ENCODE measurements at regions not wholly inside any gene's neighbourhood (a gene's known extent, or its start where the extent isn't known, plus 50 kb on each side); places are given as distances from the start of the nearest gene placed in this dataset.

GRCh38 chr9:126106404-126106803 is 220.2 kb upstream of the MVB12B start:
- Histone ChIP-seq H3K4me2 (no peak overlapping the region), H2AFZ (no peak overlapping the region), H3K9me3 (ENCODE audit: insufficient read depth, low read depth) (no peaks in the 10 kb centered on the region), H3K27me3 (ENCODE audit: insufficient read depth, low read depth) (peaks cover 76% of the 10 kb centered on the region), H4K20me1 (ENCODE audit: insufficient read depth) (no peaks in the 10 kb centered on the region), H3K4me3 (no peak overlapping the region), H3K79me2 (ENCODE audit: low read depth) (no peaks in the 10 kb centered on the region), H3F3A (ENCODE audit: insufficient read depth, low read depth) (no peaks in the 10 kb centered on the region), H3K36me3 (ENCODE audit: low read depth) (no peaks in the 10 kb centered on the region), H3K4me1 (replicated peaks; ENCODE audit: insufficient read depth) (no peaks in the 10 kb centered on the region), H3K27ac (no peak overlapping the region), H3K9me2 (ENCODE audit: insufficient read depth) (no peaks in the 10 kb centered on the region)
- intact Hi-C loops (cut with micrococcal nuclease; ENCODE audit: unreplicated experiment) = no loop called here
- ChIA-PET CTCF (no interaction called here), POLR2A (ENCODE audit: unreplicated experiment) (no interaction called here)
- no peak for DNase-seq
- no peak for TF ChIP-seq CTCF (conservative IDR thresholded peaks at IDR 0.05)
- TF ChIP-seq EZH2 (IDR thresholded peaks at IDR 0.05; ENCODE audit: low read depth) = no peak
- no TSS peak for BruUV-seq (replicated peaks)

GRCh38 chr9:126107693-126108092 is 218.9 kb upstream of the MVB12B start:
- intact Hi-C loops (cut with micrococcal nuclease; ENCODE audit: unreplicated experiment) = no loop called here
- H4K20me1 ChIP-seq (ENCODE audit: insufficient read depth) = no peaks in the 10 kb centered on the region
- no peak overlapping the region for H3K27ac ChIP-seq
- no peak overlapping the region for H3K4me2 ChIP-seq
- POLR2A ChIA-PET (ENCODE audit: unreplicated experiment) = no interaction called here
- no peak for TF ChIP-seq EZH2 (IDR thresholded peaks at IDR 0.05; ENCODE audit: low read depth)
- no peak for TF ChIP-seq CTCF (conservative IDR thresholded peaks at IDR 0.05)
- no TSS peak for BruUV-seq (replicated peaks)
- H3K79me2 ChIP-seq (ENCODE audit: low read depth) = no peaks in the 10 kb centered on the region
- H3F3A ChIP-seq (ENCODE audit: insufficient read depth, low read depth) = no peaks in the 10 kb centered on the region
- H3K4me1 ChIP-seq (replicated peaks; ENCODE audit: insufficient read depth) = no peaks in the 10 kb centered on the region
- no peak overlapping the region for H3K4me3 ChIP-seq
- peaks cover 89% of the 10 kb centered on the region for H3K27me3 ChIP-seq (ENCODE audit: insufficient read depth, low read depth)
- H3K9me3 ChIP-seq (ENCODE audit: insufficient read depth, low read depth) = no peaks in the 10 kb centered on the region
- H3K36me3 ChIP-seq (ENCODE audit: low read depth) = no peaks in the 10 kb centered on the region
- DNase-seq = no peak
- CTCF ChIA-PET = no interaction called here
- no peaks in the 10 kb centered on the region for H3K9me2 ChIP-seq (ENCODE audit: insufficient read depth)
- H2AFZ ChIP-seq = no peak overlapping the region

- Histone ChIP-seq H3K9me2 (ENCODE audit: insufficient read depth) (no peaks in the 10 kb centered on the region), H3K27me3 (ENCODE audit: insufficient read depth, low read depth) (peaks cover 89% of the 10 kb centered on the region), H2AFZ (no peak overlapping the region), H3K79me2 (ENCODE audit: low read depth) (no peaks in the 10 kb centered on the region), H3K27ac (no peak overlapping the region), H3K4me1 (replicated peaks; ENCODE audit: insufficient read depth) (no peaks in the 10 kb centered on the region), H3K36me3 (ENCODE audit: low read depth) (no peaks in the 10 kb centered on the region), H3F3A (ENCODE audit: insufficient read depth, low read depth) (no peaks in the 10 kb centered on the region), H4K20me1 (ENCODE audit: insufficient read depth) (no peaks in the 10 kb centered on the region), H3K4me3 (no peak overlapping the region), H3K4me2 (no peak overlapping the region), H3K9me3 (ENCODE audit: insufficient read depth, low read depth) (no peaks in the 10 kb centered on the region)
- ChIA-PET POLR2A (ENCODE audit: unreplicated experiment) (no interaction called here), CTCF (no interaction called here)
- TF ChIP-seq EZH2 (IDR thresholded peaks at IDR 0.05; ENCODE audit: low read depth) (no peak), CTCF (conservative IDR thresholded peaks at IDR 0.05) (no peak)
- intact Hi-C loops (cut with micrococcal nuclease; ENCODE audit: unreplicated experiment) = no loop called here
- BruUV-seq (replicated peaks) = no TSS peak
- no peak for DNase-seq
Observed at GRCh38 chr9:126108240-126108639, 218.4 kb upstream of the MVB12B start.
